ENCODE measurements at regions not wholly inside any gene's neighbourhood (a gene's known extent, or its start where the extent isn't known, plus 50 kb on each side); places are given as distances from the start of the nearest gene placed in this dataset.

GRCh38 chr10:6327961-6328698 lies 125.4 kb downstream of the PFKFB3 start:
- H3K4me1 Mint-ChIP-seq (ENCODE audit: low read depth in 2 of 2), result peaks cover 0 to 4% of the 10 kb centered on the region in 2 donors
- H3K27ac Mint-ChIP-seq, result no peak overlapping the region
- no peak for DNase-seq (ENCODE audit: low spot score)
- no peak for ATAC-seq
- H3K9me3 Mint-ChIP-seq, result no peaks in the 10 kb centered on the region
- no peaks in the 10 kb centered on the region for H3K36me3 Mint-ChIP-seq
- H3K4me3 Mint-ChIP-seq, result no peak overlapping the region
- H3K27me3 Mint-ChIP-seq, result no peaks in the 10 kb centered on the region

- Mint-ChIP-seq H3K4me3 (no peak overlapping the region), H3K9me3 (peaks cover under 1% of the 10 kb centered on the region), H3K27ac (no peak overlapping the region), H3K36me3 (peaks cover 5% of the 10 kb centered on the region), H3K27me3 (no peaks in the 10 kb centered on the region), H3K4me1 (ENCODE audit: low read depth in 2 of 2) (peaks cover 0 to 4% of the 10 kb centered on the region in 2 donors)
- DNase-seq (ENCODE audit: low spot score) (no peak), ATAC-seq (no peak)
Observed at GRCh38 chr10:6328699-6329423, 126.1 kb downstream of the PFKFB3 start.

GRCh38 chr10:6333086-6333485 lies 130.4 kb downstream of the PFKFB3 start:
- Mint-ChIP-seq H3K27ac (peak overlapping the region in 1 of 2 donors; percentile 34), H3K36me3 (peaks cover 9% of the 10 kb centered on the region)
- ATAC-seq, result no peak

DNA sequence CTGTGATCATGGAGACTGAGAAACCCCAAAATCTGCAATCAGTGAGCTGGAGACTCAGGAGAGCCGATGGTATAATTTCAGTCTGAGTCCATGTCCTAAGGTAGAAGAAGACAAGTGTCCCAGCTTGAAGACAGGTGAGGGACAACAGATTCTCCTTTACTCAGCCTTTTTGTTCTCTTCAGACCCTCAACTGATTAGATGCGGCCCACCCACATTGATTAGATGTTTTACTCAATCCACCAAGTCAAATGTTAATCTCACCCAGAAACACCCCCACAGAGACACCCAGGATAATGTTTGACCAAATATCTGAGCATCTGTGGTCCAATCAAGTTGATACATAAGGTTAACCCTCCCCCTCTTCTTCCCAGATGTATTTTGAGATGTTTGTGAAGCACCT lies 131.2 kb downstream of the PFKFB3 start:
- Mint-ChIP-seq H3K27ac (peak overlapping the region in 1 of 2 donors; percentile 34), H3K4me1 (ENCODE audit: low read depth in 2 of 2) (peaks cover 0 to 4% of the 10 kb centered on the region in 2 donors), H3K9me3 (peaks cover 4% of the 10 kb centered on the region), H3K27me3 (no peaks in the 10 kb centered on the region), H3K36me3 (peaks cover 9% of the 10 kb centered on the region), H3K4me3 (no peak overlapping the region)
- ATAC-seq (no peak), DNase-seq (ENCODE audit: low spot score) (no peak)

More at GRCh38 chr10:6333086-6333485, 130.4 kb downstream of the PFKFB3 start:
- peaks cover 0 to 4% of the 10 kb centered on the region in 2 donors for H3K4me1 Mint-ChIP-seq (ENCODE audit: low read depth in 2 of 2)
- H3K4me3 Mint-ChIP-seq, result no peak overlapping the region
- H3K9me3 Mint-ChIP-seq, result peaks cover 4% of the 10 kb centered on the region
- no peaks in the 10 kb centered on the region for H3K27me3 Mint-ChIP-seq
- DNase-seq (ENCODE audit: low spot score), result no peak

DNA sequence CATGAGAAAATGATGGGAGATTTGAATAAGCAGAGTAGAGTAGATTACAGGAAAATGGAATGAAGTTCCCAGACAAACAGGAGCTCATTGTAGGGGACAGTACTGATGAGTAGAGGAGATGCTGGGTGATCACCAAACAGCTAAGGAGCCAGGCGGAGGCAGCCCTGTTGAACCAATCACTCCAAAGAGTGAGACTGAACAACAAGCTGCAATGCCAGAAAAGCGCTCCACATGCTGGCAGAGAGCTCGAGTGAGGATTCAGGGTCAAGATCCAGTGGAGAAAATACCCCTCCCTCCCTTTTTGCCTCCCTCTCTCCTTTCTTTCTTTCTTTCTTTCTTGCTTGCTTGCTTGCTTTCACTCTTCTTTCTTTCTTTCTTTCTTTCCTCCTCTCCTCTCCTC lies 133.3 kb downstream of the PFKFB3 start:
- Mint-ChIP-seq H3K4me3 (no peak overlapping the region), H3K4me1 (ENCODE audit: low read depth in 2 of 2) (peaks cover 0 to 7% of the 10 kb centered on the region in 2 donors), H3K9me3 (peaks cover 4% of the 10 kb centered on the region), H3K36me3 (peaks cover 9% of the 10 kb centered on the region), H3K27ac (peak overlapping the region in 1 of 2 donors; percentile 64), H3K27me3 (no peaks in the 10 kb centered on the region)
- ATAC-seq (no peak), DNase-seq (ENCODE audit: low spot score) (no peak)

GRCh38 chr10:6337382-6337781 lies 134.7 kb downstream of the PFKFB3 start:
- Mint-ChIP-seq H3K9me3 (peaks cover 4% of the 10 kb centered on the region), H3K36me3 (peaks cover 9% of the 10 kb centered on the region), H3K4me1 (ENCODE audit: low read depth in 2 of 2) (peaks cover 0 to 7% of the 10 kb centered on the region in 2 donors), H3K27me3 (no peaks in the 10 kb centered on the region), H3K4me3 (no peak overlapping the region), H3K27ac (no peak overlapping the region)
- ATAC-seq (no peak), DNase-seq (ENCODE audit: low spot score) (no peak)

- ATAC-seq (no peak), DNase-seq (ENCODE audit: low spot score) (no peak)
- Mint-ChIP-seq H3K4me3 (no peak overlapping the region), H3K36me3 (peaks cover 8% of the 10 kb centered on the region), H3K27me3 (no peaks in the 10 kb centered on the region), H3K27ac (no peak overlapping the region), H3K4me1 (ENCODE audit: low read depth in 2 of 2) (peaks cover 0 to 7% of the 10 kb centered on the region in 2 donors), H3K9me3 (peaks cover 4% of the 10 kb centered on the region)
Observed at GRCh38 chr10:6338361-6338760, 135.6 kb downstream of the PFKFB3 start.

DNA sequence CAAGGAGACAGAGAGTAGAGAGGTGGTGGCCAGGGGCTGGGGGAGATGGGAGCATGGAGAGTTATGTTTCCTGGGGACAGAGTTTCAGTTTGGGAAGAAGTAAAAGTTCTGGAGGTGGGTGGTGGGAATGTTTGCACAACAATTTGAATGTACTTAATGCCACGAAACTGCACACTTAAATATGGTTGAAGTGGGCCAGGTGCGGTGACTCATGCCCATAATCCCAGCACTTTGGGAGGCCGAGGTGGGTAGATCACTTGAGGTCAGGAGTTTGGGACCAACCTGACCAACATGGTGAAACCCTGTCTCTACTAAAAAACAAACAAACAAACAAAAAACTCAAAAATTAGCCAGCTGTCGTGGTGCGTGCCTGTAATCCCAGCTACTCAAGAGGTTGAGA lies 137.2 kb downstream of the PFKFB3 start:
- DNase-seq (ENCODE audit: low spot score), result no peak
- Mint-ChIP-seq H3K4me1 (ENCODE audit: low read depth in 2 of 2) (peaks cover 1 to 14% of the 10 kb centered on the region in 2 donors), H3K36me3 (no peaks in the 10 kb centered on the region), H3K9me3 (peaks cover 4% of the 10 kb centered on the region), H3K27ac (peak overlapping the region in 1 of 2 donors; percentile 82), H3K4me3 (no peak overlapping the region), H3K27me3 (no peaks in the 10 kb centered on the region)
- ATAC-seq, result no peak

- H3K4me3 Mint-ChIP-seq, result no peak overlapping the region
- H3K27ac Mint-ChIP-seq, result no peak overlapping the region
- DNase-seq (ENCODE audit: low spot score), result no peak
- H3K4me1 Mint-ChIP-seq (ENCODE audit: low read depth in 2 of 2), result peaks cover 24 to 26% of the 10 kb centered on the region in 2 donors
- no peak for ATAC-seq
- H3K36me3 Mint-ChIP-seq, result peaks cover 8% of the 10 kb centered on the region
- H3K9me3 Mint-ChIP-seq, result peaks cover 10% of the 10 kb centered on the region
- H3K27me3 Mint-ChIP-seq, result no peaks in the 10 kb centered on the region
Observed at GRCh38 chr10:6342096-6342685, 139.5 kb downstream of the PFKFB3 start.

DNA sequence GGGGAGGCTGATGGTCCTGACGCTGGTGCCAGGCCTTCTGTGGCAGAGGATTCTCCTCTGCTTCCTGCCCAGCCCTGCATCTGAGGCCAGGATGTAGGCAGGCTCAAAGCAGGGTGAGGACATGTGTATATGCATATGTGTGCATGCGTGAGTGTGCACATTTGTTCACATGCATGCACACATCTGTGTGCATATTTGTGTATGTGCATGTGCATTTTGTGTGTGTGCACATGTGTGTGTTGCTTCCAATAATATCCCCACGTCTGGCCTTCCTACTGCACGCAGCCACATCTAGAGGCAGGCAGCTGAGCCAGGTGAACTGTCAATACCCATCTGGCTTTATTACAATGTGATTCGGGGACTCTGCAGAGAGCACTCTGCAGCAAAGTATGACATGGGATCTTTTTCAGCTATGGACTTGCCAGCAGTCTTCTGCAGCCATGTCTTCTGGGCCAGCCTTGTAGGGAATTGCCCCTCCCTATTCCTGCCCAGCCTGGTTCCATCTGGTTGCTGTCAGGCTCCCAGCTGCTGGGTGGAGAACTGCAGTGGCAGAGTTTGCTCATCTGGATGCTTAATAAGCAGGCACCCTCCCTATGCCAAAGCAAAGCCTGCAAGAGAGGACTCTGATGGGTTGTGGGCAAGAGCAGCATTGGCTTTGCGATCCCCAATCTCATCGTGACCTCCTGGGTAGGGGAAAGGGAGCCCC lies 140.7 kb downstream of the PFKFB3 start:
- Mint-ChIP-seq H3K36me3 (peaks cover 8% of the 10 kb centered on the region), H3K9me3 (peaks cover 10% of the 10 kb centered on the region), H3K27me3 (no peaks in the 10 kb centered on the region), H3K27ac (peak overlapping the region in 1 of 2 donors; percentile 8), H3K4me3 (no peak overlapping the region), H3K4me1 (ENCODE audit: low read depth in 2 of 2) (peaks cover 36 to 37% of the 10 kb centered on the region in 2 donors)
- no peak for DNase-seq (ENCODE audit: low spot score)
- ATAC-seq, result no peak

DNA sequence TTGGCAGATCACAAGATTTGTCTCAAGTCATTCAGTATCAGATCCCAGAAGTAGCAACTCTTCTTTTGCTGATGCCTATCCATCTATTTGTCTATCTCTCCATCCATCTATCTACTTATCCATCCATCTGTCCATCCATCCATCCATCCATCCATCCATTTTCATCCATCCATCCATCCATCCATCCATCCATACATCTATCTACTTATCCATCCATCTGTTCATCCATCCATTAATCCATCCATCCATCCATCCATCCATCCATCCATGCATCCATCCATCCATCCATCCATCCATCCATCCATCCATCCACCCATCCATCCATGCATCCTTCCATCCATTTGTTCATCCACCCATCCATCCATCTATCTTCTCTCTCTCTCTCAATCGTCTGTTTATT lies 142.7 kb downstream of the PFKFB3 start:
- peaks cover 10% of the 10 kb centered on the region for H3K9me3 Mint-ChIP-seq
- ATAC-seq (no peak), DNase-seq (ENCODE audit: low spot score) (no peak)
- H3K36me3 Mint-ChIP-seq, result peaks cover 8% of the 10 kb centered on the region
- peak overlapping the region; percentile 95 to 99 for H3K27ac Mint-ChIP-seq
- peak overlapping the region; percentile 55 for H3K4me3 Mint-ChIP-seq
- no peaks in the 10 kb centered on the region for H3K27me3 Mint-ChIP-seq
- H3K4me1 Mint-ChIP-seq (ENCODE audit: low read depth in 2 of 2), result peaks cover 51 to 56% of the 10 kb centered on the region in 2 donors

GRCh38 chr10:6346631-6347030 lies 143.9 kb downstream of the PFKFB3 start:
- no peak for ATAC-seq
- Mint-ChIP-seq H3K36me3 (peaks cover 8% of the 10 kb centered on the region), H3K4me3 (peak overlapping the region; percentile 55), H3K4me1 (ENCODE audit: low read depth in 2 of 2) (peaks cover 59 to 65% of the 10 kb centered on the region in 2 donors), H3K27me3 (no peaks in the 10 kb centered on the region), H3K9me3 (peaks cover 10% of the 10 kb centered on the region), H3K27ac (peak overlapping the region; percentile 95 to 99)
- no peak for DNase-seq (ENCODE audit: low spot score)

DNA sequence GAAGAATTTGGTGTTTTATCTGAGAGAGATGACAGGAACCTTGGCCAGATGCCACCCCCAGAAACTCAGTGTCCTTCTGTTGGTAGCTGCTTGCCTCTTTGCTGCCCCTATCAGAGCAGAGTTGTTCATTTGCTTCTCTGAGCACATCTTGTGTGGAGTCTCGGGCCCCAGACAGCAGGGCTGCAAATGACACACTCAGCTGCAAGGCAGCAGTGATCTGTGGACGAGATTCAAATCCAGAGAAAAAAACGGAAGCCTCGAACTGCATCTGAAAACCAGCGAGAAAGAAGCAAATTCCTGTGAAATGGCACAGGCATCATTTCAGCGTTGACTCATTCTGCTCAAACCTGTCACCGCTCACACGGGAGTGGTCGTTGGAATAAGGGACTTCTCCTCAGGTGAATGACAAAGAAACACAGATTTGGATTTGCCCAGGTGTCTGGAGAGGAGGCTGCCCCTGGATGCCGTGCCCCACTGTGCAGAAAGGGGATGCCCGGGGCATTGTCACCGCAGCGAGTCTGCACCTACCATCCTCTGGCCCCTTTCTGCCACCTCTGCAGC lies 144.7 kb downstream of the PFKFB3 start:
- Mint-ChIP-seq H3K36me3 (peaks cover 8% of the 10 kb centered on the region), H3K27ac (peak overlapping the region; percentile 95 to 99), H3K9me3 (peaks cover 10% of the 10 kb centered on the region), H3K27me3 (no peaks in the 10 kb centered on the region), H3K4me3 (peak overlapping the region; percentile 84), H3K4me1 (ENCODE audit: low read depth in 2 of 2) (peaks cover 62 to 67% of the 10 kb centered on the region in 2 donors)
- DNase-seq (ENCODE audit: low spot score), result peak; percentile 64
- ATAC-seq, result peak; percentile 60 to 75
